CD4-positive, alpha-beta T cell treated with Interleukin-15 for 4 hours (primary cell): ENCODE measurements at regions not wholly inside any gene's neighbourhood (a gene's known extent, or its start where the extent isn't known, plus 50 kb on each side); places are given as distances from the start of the nearest gene placed in this dataset.

Source experiments
- DNase-seq: peaks from one replicate; pipeline ENCODE4 v3.0.0-alpha.2; 2020; ENCODE audit warnings: low spot score

DNA sequence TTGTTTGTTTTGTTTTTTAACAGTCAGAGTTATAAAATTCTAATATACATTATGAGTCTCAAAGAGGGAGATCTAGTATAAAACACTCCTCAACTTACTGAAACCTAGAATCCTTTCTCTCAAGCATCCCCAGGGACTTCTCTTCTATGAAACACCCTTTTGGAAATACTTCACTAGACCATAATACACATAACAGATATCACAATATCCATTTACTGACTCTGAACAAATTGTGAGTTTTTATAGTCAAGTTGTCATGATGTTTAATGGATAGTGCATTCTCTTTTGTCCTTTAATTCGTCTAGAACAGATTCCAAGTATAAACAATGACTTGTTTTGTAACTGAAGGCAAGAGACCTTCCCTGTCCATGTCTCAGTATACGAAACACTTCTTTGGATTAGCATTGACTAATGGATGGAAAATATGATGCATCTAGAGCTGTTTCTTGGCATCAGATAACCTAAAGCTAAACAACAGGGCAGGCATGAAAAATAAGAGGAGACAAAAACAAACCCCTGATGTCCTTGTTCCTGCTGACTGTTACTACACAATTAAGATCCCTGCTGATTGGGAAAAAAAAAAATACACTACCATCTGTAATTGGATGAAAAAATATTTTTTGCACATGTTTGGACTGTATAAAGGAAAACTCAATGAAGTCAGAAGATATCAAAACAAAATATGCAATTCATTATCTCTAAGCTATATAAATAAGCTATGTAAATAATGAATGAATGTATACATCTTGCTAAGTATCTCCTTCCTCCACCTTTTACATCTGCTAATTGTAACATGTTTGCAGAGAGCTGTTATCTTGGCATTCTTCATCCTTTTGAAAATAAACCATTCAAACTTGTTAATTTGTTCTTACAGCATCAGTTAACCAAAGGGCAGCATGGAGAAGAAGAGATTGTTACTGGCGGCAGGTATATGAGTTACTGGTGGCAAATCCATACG lies 214.2 kb downstream of the LACC1 start:
- no peak for DNase-seq

DNA sequence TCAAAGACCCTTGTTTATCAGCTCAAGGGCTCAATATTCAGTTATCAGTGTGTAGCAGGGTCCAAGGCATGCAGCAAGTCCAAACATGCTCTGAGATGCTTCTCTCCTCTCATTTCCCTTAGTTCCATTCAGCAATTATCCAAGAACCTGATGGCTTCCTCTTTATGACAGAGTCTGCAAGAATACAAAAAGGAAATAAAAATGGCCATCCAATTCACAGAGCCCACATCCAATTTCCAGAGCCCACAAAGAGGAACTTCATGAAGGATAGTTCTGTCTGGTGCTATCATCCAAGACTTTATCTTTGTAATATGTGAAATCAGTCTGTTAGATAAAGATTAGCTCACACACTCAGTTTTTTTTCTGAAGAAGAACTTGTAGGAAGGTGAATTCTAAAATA lies 217.2 kb downstream of the LACC1 start:
- no peak for DNase-seq

DNA sequence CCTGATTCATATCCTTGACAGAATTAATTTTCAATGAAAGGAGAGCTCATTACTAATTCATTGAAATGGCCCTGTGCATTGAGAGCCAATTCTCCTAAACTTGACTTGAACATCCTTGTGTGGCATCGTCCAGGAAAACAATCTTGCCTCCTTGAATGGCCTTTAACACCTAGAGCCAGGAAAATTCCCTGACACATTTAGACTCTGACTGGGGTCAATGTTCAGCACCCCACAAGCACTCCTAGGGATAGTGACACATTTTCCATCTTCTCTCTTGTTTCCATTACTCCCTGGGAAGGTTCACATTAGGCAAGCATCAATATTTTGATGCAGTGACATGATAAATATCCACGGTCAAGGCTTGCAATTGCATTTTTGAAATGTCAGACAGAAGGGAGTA lies 218.9 kb downstream of the LACC1 start:
- DNase-seq = no peak

DNA sequence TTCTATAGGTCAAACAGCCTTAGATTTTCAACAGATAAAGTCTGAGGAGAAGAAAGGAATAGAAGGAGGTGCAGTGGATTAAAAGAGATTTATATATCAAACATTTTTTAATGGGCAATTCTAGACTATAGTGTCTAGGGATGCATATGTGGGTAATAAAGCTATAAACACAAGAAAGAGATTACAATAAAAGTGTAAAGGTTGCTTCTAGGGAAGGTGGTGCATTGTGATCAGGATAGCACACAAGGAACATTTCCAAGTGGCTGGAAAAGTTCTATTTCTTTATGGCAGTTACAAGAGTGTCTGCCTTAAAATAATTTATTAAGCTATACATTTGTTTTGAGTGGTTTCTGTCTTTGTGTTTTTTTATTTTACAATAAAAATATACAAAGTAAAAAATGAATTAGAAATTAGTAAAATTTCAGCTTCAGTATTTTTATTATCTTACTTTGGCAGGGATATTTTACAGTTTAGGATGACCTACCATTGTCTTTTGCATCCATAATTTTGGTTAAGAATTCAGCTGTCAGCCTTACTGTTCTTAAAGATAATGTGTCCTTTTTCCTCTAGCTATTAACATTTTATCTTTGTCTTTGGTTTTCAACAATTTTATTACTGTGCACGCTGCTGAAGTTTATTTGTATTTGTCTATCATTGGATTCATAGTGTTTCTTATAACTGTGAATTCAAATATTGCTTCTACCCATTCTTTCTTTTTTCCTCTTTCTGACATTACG lies 221.8 kb downstream of the LACC1 start:
- DNase-seq = no peak

DNA sequence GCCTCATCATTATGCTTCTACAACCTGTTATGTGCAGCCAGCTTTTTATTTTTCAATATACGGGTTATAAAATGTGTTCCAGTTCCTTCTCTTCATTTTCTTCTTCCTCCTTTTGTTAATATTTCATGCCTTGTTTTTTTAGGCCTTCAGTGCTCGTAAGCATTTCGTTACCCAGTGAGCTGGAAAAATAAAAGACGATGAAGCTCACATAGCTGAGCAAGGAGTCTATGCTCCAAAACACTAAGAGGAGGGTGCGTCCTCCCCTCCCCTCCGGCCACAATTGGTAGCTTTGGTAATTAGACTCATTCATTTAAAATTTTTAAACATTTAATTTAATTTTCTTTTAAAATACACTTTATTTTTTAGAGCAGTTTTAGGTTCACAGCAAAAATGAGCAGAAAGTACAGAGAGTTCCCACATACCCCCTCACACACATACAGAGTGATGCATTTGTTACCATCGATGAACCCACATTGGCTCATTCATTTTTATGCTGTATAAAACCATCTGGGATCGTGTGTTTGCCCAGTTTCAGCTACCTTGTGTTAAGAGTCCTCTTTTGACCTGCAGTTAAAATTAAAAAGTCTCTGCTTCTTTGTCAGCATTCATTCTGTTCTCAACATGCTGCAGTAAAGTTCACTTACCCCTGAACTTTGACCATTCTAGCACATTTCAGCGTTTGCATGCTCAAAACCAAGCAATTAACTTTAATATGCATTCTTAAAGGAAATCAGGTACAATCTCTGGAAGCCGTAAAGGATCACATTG lies 223.9 kb downstream of the LACC1 start:
- DNase-seq = no peak

DNA sequence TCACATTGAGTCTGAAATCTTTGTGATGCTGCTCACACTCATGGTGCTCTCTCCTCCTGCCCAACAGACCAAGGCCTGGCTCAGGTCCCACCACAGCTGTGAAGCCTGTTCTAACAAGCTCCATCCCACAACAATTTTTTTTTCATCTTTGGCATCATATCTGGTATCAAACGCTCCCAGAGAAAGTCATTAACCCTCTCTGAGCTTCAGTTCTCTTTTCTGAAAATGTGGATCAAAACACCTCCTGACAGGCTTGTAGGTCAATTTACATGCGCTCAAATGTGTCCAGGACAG lies 224.4 kb downstream of the LACC1 start:
- no peak for DNase-seq

DNA sequence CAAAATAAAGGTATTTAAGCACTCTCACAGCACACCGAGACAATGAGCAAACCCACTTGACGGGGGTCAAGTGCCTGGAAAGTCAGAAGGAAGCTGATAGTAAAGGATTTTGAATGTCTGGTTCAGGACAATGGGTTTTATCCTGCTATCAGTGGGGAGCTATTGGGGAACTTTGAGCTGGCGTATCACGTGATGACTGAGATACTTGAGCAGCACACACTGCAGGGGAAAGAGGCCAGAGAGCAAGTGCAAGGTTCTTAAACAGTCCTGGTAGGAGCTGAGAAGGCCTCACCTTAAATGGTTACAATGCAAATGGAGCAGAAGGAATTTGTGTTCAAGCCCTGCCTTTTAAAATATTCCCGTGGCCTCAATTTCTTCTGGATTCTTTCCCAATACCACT lies 225.3 kb downstream of the LACC1 start:
- DNase-seq = no peak

DNA sequence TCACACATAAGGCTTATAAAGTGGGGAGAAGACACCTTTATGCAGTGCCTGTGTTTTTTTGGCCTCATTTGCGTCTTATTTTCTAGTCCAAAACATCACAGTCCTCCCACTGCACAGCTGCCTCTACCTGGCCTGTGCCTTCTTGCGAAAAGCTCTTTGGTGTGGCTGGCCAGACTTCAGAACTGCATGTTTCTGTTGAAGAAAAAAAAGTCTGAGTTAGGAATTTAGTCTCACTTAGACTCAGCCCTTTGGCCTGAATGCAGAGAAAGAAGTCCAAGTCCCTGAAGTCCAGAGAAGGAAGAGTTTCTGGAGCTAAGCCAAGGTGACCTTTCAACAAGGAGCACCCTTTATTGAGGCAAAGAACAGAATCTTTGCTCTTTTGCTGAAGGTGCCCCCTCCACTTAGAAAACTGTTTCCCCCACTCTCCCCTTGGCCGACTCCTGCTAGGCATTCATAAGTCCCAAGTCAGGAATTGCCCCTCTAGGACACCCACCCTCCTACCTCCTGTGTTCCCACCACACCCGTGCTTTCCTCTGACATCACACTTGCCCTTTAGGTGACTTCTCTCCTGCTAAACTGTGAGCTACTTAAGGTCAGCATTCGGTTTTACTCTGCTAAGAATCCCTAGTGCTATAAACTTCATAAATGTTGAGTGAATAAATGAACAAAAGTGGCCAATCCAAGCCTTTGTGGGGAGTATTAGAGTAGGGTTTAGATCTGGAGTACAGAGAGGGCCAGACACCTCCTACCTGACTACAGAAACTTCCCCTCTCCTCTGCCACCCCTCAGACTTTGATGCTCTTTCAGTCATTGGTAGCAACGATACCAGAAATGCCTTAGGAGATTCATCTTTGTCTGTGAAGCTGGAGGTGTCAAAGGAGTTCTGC lies 226.8 kb downstream of the LACC1 start:
- DNase-seq = no peak

DNA sequence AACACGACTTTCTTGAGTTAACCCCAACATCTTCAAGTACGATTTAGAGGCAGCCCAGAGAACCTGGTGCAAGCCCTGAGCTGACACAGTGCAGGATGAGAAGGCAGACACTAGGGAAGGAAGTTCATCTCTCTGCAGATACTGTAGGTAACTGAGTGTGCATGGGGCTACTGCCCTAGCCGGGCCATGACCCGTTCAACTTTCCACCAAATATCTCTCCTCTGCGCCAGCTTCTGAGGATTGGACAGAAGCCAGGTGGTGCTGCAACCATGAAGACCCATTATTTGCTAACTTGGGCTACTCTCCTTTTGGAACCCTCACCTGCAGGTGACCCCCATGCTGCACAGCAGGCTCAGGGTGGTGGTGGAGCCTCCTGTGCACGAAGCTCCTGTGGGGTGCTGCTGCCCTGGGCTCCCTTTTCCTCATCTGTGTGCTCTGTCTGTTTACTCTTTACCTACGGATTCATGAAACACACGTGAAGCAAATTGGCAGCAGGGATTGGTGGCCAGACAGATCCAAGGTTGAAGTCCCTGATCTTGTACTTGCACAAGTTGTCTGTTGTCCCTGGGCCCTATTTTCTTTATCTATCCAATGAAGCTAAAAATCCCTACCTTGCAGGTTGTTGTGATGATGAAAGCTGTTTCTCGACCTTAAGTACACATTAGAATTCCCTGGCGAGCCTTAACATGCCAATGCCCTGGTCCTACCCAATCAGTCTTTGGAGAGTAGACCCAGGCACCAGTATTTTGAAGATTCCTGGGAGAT lies 227.8 kb downstream of the LACC1 start:
- DNase-seq = no peak

DNA sequence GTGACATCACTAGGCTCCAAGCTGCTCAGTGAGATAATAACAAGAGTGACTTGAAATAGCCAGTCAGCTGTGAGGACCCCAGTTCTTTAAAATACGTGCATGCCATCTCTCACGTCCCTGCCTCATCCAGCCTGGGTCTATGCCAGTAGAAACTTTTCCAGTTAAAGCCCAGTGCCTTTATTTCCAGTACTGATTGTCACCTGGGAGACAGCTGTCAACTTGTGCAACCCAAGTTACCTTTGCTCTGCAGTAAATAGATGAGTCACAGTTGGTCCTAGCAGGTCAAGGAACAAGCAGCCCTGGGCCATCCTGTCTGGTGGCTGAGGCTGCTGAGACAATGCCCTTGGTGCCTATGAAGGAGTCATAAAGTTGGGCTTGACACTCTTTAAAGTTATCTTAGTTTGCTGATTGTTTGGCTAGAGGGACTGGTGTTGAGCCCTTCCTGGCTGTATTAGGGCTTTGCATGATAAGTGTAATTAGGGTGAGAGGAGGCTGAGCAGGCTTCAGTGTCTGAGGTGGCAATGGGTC lies 228.7 kb downstream of the LACC1 start:
- DNase-seq = no peak

DNA sequence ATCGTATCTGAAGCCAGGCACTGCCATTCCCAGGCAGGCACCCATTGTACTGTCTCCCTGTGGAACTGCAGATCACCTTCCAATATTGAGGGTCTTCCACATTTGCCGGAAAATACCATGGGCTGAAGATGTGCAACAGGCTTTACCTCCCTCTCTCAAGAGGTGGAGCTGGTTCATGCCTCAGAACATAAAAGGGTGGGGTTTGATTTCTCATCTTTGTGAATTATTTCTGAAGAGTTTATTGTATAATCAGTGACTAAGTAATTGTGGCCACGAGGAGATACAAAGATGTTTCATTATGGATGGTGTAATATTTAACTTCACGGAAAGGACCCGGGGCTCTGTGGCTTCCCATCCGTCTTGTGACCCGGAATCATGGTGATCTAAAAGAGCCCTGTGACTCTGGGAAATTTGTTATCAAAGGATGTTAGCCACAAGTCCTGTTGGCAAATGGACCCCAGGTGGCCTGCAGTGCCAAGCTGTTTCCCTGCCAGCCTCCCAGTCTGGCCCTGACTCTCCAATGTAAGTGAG lies 230.5 kb downstream of the LACC1 start:
- no peak for DNase-seq

DNA sequence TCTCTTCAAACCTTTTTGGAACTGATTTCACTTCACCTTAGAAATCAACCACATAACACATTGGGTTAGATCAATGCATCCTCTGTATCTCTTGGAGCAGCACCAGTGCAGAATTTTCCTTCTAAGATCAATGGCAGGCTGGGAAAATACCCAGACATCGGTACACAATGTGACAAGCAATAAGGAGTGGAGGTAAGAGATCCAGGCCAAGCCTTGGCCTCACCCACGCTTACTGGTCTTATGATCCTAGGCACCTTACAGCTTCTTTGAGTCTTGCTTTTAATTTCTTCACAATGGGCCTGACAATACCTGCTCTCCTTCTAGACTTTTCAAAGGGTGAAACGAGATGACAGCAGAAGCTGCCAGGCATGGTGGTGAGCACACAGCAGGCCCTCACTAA lies 232.0 kb downstream of the LACC1 start:
- no peak for DNase-seq

DNA sequence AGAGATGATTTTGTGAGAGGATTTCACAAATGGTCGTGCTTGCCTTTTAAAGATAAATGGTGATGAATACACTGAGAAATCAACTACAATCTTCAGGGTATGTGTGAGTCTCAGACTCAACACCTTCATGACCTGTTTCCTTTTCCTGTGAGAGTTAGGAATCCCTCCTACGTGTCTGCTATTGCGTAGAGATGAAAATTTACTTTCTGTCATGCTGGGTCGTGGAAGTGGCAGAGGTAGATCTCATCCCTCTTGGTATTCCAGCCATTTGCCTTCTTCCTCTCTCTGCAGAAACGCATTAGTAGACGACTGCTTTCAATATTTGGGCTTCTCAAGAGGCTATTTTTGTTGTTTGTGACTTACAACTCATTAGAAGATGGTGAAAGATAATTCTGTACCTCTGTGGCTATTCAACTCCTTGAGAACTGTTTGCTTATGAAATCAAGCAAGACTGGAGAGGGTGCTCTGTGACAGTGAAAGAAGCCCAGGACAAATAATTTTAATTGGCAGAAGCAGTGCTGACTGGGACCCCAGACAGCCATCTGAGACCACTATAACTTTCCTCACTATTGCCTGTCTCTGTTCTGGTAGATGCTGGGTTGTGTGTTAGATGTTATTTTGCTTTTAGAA lies 233.1 kb downstream of the LACC1 start:
- peak; percentile 16 for DNase-seq

DNA sequence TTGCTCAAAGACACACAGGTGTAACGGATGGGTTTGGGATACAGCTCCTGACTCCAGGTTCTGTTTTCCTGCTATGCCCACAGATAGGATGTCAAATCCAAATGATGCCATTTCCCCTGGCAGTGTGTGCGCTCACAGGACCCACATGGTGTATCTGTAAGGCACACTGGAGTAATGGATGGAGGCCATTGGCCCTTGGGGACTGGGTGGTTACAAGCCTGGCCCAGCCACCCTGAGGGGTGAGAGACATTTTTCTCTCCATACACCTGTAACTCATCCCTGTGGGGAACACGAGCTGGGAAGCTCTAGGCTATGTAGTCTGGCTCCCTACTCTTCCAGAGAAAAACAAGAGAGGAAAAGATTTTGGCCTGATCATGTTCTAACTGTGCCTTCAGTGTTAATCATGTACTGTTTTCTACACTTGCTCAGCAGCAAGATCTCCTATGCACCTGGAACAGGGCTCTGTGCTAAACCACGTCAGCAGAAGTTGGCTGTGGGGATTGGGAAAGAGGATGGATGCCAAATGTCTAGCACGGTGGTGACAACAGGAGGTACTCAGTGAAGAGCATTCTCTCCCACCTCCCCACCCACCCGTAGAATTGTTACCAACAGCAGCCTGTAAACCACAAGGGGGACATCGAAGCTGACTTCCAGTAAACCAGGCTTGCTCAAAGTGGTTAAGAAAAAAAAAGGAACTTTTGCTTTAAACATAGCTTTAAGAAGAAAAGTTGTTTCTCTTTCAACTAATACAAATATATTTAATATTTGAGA lies 237.0 kb downstream of the LACC1 start:
- DNase-seq = peak; percentile 9

DNA sequence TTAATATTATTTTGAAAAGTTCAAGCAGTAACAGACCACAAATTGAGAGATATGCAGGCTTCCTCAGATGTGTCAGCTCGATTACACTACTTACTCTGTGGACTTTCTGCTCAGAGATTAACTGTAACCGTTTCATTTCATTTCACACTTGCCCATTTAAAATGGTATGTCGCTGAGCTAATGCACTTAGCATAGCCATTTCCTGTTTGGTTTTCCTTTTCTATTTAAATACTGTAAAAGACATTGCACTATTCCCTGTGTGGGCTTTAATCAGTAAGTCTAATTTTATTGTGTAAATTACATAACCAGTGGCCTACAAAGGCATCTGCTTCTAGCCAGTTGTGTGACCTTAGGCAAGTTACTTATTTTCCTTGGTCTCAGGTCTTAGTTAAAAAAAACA lies 237.6 kb downstream of the LACC1 start:
- peak; percentile 6 for DNase-seq

DNA sequence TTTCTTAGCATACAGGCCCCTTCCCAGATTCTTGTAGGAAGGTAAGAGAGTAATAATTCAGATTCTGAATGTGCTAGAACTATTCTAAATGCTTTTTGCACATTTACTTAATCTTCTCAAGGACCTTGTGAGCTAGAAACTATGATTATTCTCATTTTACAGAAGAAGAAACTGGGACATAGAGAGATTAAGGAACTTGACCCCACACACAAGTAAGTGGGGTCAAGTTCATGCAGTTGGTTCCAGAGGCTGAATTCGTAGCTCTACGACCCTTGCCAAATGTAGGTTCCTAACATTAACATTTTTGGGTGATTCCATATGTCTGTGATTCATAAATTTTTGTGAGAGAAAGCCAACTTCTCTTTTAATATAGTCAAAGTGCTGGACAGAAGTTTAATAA lies 238.1 kb downstream of the LACC1 start:
- DNase-seq = no peak

DNA sequence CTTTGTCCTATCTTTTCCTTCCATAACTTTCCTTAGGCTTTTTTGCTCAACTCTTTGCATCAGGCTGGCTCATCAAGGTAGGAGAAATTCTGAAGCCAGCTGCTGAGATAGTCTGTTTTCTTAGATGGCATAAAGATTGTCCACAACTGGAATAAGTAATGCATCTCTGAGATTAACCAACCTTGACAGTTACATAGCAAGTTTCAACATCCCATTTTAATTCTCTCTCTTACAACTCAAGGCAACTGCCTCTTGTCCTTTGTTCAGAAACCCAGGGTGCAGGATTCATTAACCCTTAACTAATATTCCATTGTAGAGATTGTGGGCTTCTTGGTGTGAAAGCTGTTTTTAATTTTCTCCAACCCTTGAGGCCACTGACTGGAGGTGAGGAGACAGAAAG lies 239.2 kb downstream of the LACC1 start:
- no peak for DNase-seq

DNA sequence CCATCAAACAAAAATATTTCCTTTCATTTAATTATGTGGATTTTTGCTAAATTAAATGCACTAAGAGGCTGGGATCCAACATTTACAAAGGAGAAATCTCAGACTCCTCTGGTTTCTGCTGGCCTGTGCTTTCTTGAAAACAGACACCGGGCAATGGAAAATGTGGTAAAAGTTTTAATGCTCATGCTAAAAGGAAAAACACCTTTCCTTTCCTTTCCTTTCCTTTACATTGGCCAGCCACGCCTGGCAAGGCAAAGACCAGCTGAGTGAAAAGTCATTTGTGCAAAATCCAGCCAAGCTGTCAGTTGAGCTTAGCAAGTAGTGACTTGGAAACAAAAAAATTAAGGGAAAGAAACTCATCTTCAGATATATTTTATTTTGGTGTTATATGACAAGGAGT lies 240.3 kb downstream of the LACC1 start:
- DNase-seq = no peak
